ENCODE measurements at regions not wholly inside any gene's neighbourhood (a gene's known extent, or its start where the extent isn't known, plus 50 kb on each side); places are given as distances from the start of the nearest gene placed in this dataset.

DNA sequence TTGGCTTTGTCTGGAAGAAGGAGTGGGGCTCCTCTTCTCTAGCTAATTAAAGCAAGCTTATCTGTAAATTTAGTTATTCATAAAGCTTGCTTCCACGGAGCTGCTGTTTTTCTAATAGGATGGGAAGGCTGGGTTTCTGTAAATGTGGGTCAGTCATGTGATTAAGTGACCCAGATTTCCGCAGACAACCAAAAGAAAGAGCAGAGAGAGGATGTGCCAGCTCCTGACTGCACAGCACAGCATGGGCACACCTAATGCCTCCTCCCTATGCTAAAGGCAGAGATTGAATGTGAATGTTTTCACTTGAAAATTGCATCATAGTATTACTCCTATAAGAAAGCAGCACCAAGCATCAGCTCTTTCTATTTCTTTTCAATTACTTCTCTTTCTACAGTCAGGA is 160.2 kb downstream of the FAT3 start:
- H4K5ac ChIP-seq (ENCODE audit: insufficient read length, low read depth, low read length), result no peak overlapping the region
- H3K9me3 ChIP-seq (ENCODE audit: control insufficient read depth, low read depth, low read length), result no peaks in the 10 kb centered on the region
- H3K18ac ChIP-seq (ENCODE audit: insufficient read length, low read depth, low read length), result no peak overlapping the region
- H3K4me2 ChIP-seq (ENCODE audit: insufficient read depth, insufficient read length, low read length), result no peak overlapping the region
- H3T11ph ChIP-seq (ENCODE audit: low read length), result no peak overlapping the region
- H3K23ac ChIP-seq (ENCODE audit: insufficient read length, low read depth, low read length), result no peak overlapping the region
- no peak overlapping the region for H3K56ac ChIP-seq (ENCODE audit: insufficient read length, low read depth, low read length)
- WGBS (ENCODE audit: extremely low coverage, insufficient read length, low lambda C conversion rate), result no CpG with 5 or more reads among the region's 2 CpGs
- no peak overlapping the region for H2AFZ ChIP-seq (ENCODE audit: low read length)
- no peaks in the 10 kb centered on the region for H3K79me1 ChIP-seq (ENCODE audit: insufficient read depth, low read depth, low read length, poor library complexity, severe bottlenecking)
- H3K27ac ChIP-seq (ENCODE audit: insufficient read length, low read depth, low read length), result no peak overlapping the region
- no peak overlapping the region for H3K27ac Mint-ChIP-seq
- H3K14ac ChIP-seq (ENCODE audit: insufficient read depth, low read length), result no peak overlapping the region
- H4K8ac ChIP-seq (replicated peaks; ENCODE audit: insufficient read length, low read depth, low read length), result no peak overlapping the region
- H3K9ac ChIP-seq (ENCODE audit: extremely low read depth, insufficient read length, low read length), result no peak overlapping the region
- no peak overlapping the region for H2AK5ac ChIP-seq (ENCODE audit: insufficient read length, low read length)
- H2BK15ac ChIP-seq (ENCODE audit: low read depth, low read length), result no peak overlapping the region
- no peaks in the 10 kb centered on the region for H3K27me3 Mint-ChIP-seq (ENCODE audit: low read depth)
- H3K27me3 ChIP-seq (ENCODE audit: insufficient read depth, low read length), result no peaks in the 10 kb centered on the region
- no peak overlapping the region for H4K91ac ChIP-seq (ENCODE audit: insufficient read length, low read depth, low read length)
- no peak overlapping the region for H2BK20ac ChIP-seq (ENCODE audit: low read depth, low read length, poor library complexity, severe bottlenecking)
- H2BK120ac ChIP-seq (ENCODE audit: low read depth, low read length, poor library complexity, severe bottlenecking), result no peak overlapping the region
- H3K9me3 Mint-ChIP-seq, result no peaks in the 10 kb centered on the region
- no peak overlapping the region for H3K4me3 Mint-ChIP-seq
- H3K4me1 ChIP-seq (ENCODE audit: insufficient read depth, low read length), result 0 out of 2 replicates have a peak, but pooled peaks cover 7% of the 10 kb centered on the region
- no peaks in the 10 kb centered on the region for H4K20me1 ChIP-seq (ENCODE audit: control insufficient read depth, insufficient read depth, insufficient read length)
- TF ChIP-seq, protein P1, sequence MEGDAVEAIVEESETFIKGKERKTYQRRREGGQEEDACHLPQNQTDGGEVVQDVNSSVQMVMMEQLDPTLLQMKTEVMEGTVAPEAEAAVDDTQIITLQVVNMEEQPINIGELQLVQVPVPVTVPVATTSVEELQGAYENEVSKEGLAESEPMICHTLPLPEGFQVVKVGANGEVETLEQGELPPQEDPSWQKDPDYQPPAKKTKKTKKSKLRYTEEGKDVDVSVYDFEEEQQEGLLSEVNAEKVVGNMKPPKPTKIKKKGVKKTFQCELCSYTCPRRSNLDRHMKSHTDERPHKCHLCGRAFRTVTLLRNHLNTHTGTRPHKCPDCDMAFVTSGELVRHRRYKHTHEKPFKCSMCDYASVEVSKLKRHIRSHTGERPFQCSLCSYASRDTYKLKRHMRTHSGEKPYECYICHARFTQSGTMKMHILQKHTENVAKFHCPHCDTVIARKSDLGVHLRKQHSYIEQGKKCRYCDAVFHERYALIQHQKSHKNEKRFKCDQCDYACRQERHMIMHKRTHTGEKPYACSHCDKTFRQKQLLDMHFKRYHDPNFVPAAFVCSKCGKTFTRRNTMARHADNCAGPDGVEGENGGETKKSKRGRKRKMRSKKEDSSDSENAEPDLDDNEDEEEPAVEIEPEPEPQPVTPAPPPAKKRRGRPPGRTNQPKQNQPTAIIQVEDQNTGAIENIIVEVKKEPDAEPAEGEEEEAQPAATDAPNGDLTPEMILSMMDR (conservative IDR thresholded peaks at IDR 0.05), result no peak
- no peak for DNase-seq
- no peaks in the 10 kb centered on the region; a peak in 1 of 7 replicates for H3K36me3 Mint-ChIP-seq (ENCODE audit: insufficient read depth in 1 of 3, low read depth in 3 of 3)
- no peak overlapping the region for H3K4ac ChIP-seq (ENCODE audit: low read depth, low read length)
- H3K23me2 ChIP-seq (ENCODE audit: insufficient read length, low read depth, low read length, poor library complexity, severe bottlenecking), result no peaks in the 10 kb centered on the region
- H3K79me2 ChIP-seq (ENCODE audit: insufficient read depth, low read length), result peaks cover 17% of the 10 kb centered on the region; the same call in 1 of the 2 replicates
- no peak overlapping the region for H2BK12ac ChIP-seq (ENCODE audit: insufficient read length, low read depth, low read length)
- H2BK5ac ChIP-seq (ENCODE audit: insufficient read length, low read length), result no peak overlapping the region
- peaks cover 22 to 24% of the 10 kb centered on the region in 2 experiments for H3K4me1 Mint-ChIP-seq
